CD14-positive monocyte (primary cell): ENCODE measurements at regions not wholly inside any gene's neighbourhood (a gene's known extent, or its start where the extent isn't known, plus 50 kb on each side); places are given as distances from the start of the nearest gene placed in this dataset.
"Not testable (repeated sequence)": the region's sequence is repeated elsewhere in the genome, so short reads cannot be mapped to it uniquely, and the experiment has no call there.

ENCODE experiments used
- DNase-seq, 3 donors: peaks; one replicate each; pipeline ENCODE4 v3.0.0-alpha.2; 2011 to 2022
- H2AFZ ChIP-seq: 2 replicates; pipeline ENCODE4 v1.6.0; 2012; ENCODE audit warnings: mild to moderate bottlenecking, low read depth, low read length, inconsistent platforms; ENCODE audit not compliant: insufficient read depth, poor library complexity, severe bottlenecking
- H3K27ac ChIP-seq, 2 donors: 1 replicate in 1 of 2; 2 replicates in 1 of 2; pipeline ENCODE4 v1.5.1; 2012 to 2013; ENCODE audit warnings: low read length in 2 of 2, control low read depth in 1 of 2, inconsistent platforms in 1 of 2, low read depth in 1 of 2, mild to moderate bottlenecking in 1 of 2
- H3K27me3 ChIP-seq, 2 donors: one replicate each; pipeline versions ENCODE4 v1.6.0 to v1.6.1; 2011 to 2013; ENCODE audit warnings: low read length in 2 of 2; ENCODE audit not compliant: control insufficient read depth in 2 of 2, insufficient read depth in 2 of 2
- H3K36me3 ChIP-seq, 2 donors: replicated peaks in 1 of 2; 1 replicate in 1 of 2; 2 replicates in 1 of 2; pipeline versions ENCODE4 v1.5.1 to v1.6.1; 2012 to 2013; ENCODE audit warnings: low read length in 2 of 2, control low read depth in 1 of 2, inconsistent platforms in 1 of 2, mild to moderate bottlenecking in 1 of 2; ENCODE audit not compliant: insufficient read depth in 2 of 2, control insufficient read depth in 1 of 2
- H3K4me1 ChIP-seq, 2 donors: 1 replicate in 1 of 2; 2 replicates in 1 of 2; pipeline versions ENCODE4 v1.5.1 to v1.6.1; 2012 to 2013; ENCODE audit warnings: low read length in 2 of 2, control low read depth in 1 of 2, inconsistent platforms in 1 of 2, mild to moderate bottlenecking in 1 of 2, moderate library complexity in 1 of 2; ENCODE audit not compliant: insufficient read depth in 2 of 2, control insufficient read depth in 1 of 2
- H3K4me2 ChIP-seq: replicated peaks from 2 replicates; pipeline ENCODE3; 2012; ENCODE audit warnings: low read length, moderate library complexity, mild to moderate bottlenecking; ENCODE audit not compliant: poor library complexity, severe bottlenecking; ENCODE audit errors: extremely low read depth
- H3K4me3 ChIP-seq, 3 experiments: fragments of 200-600 bp in 1 of 3; sonication (generic) in 1 of 3; replicated peaks in 1 of 3; 1 replicate in 2 of 3; 2 replicates in 1 of 3; pipeline ENCODE4 v1.5.1; 2011 to 2013; ENCODE audit warnings: low read length in 3 of 3, mild to moderate bottlenecking in 3 of 3, control low read depth in 2 of 3, low read depth in 2 of 3, inconsistent platforms in 1 of 3, moderate library complexity in 1 of 3
- H3K79me2 ChIP-seq: 2 replicates; pipeline ENCODE4 v1.6.0; 2012; ENCODE audit warnings: mild to moderate bottlenecking, control low read depth, inconsistent platforms, low read length, moderate library complexity; ENCODE audit not compliant: insufficient read depth
- H3K9ac ChIP-seq: 2 replicates; pipeline ENCODE4 v1.6.0; 2017; ENCODE audit warnings: low read length, mild to moderate bottlenecking; ENCODE audit not compliant: insufficient read depth, poor library complexity, severe bottlenecking
- H3K9me3 ChIP-seq, 2 donors: replicated peaks in 1 of 2; 1 replicate in 1 of 2; 2 replicates in 1 of 2; pipeline versions ENCODE4 v1.5.1 to v1.6.1; 2012 to 2013; ENCODE audit warnings: low read length in 2 of 2, control low read depth in 1 of 2; ENCODE audit not compliant: control insufficient read depth in 1 of 2, insufficient read depth in 1 of 2
- H4K20me1 ChIP-seq: 2 replicates; pipeline ENCODE4 v1.6.0; 2012; ENCODE audit warnings: mild to moderate bottlenecking, low read length, control low read depth, moderate library complexity; ENCODE audit not compliant: insufficient read depth
- H3K27ac Mint-ChIP-seq, 7 donors: one replicate each; pipeline ENCODE4 v1.8.0; 2020; ENCODE audit warnings: mild to moderate bottlenecking in 7 of 7, mixed read lengths in 7 of 7, moderate library complexity in 6 of 7, inconsistent platforms in 2 of 7
- H3K27me3 Mint-ChIP-seq, 3 donors: one replicate each; pipeline ENCODE4 v1.8.0; 2021 to 2022; ENCODE audit warnings: low read depth in 3 of 3, mild to moderate bottlenecking in 3 of 3, mixed read lengths in 3 of 3, moderate library complexity in 3 of 3, inconsistent platforms in 1 of 3
- H3K36me3 Mint-ChIP-seq, 2 donors: one replicate each; pipeline ENCODE4 v1.8.0; 2020; ENCODE audit warnings: mixed read lengths in 2 of 2, inconsistent platforms in 1 of 2, mild to moderate bottlenecking in 1 of 2
- H3K4me1 Mint-ChIP-seq: one replicate; pipeline ENCODE4 v1.8.0; 2020; ENCODE audit warnings: mild to moderate bottlenecking, mixed read lengths
- H3K4me3 Mint-ChIP-seq, 2 donors: one replicate each; pipeline ENCODE4 v1.8.0; 2020; ENCODE audit warnings: mild to moderate bottlenecking in 2 of 2, mixed read lengths in 2 of 2, moderate library complexity in 1 of 2
- H3K9me3 Mint-ChIP-seq, 7 donors: one replicate each; pipeline ENCODE4 v1.8.0; 2020 to 2022; ENCODE audit warnings: mixed read lengths in 7 of 7, mild to moderate bottlenecking in 6 of 7, moderate library complexity in 6 of 7, inconsistent platforms in 2 of 7
- CTCF ChIP-seq: fragments of 200-600 bp; IDR thresholded peaks from one replicate; pipeline ENCODE4 v1.8.0; 2022; ENCODE audit warnings: antibody characterized with exemption, mild to moderate bottlenecking
- WGBS: methylation state at CpG from one replicate; pipeline ENCODE4 v1.1.5; 2013; ENCODE audit warnings: missing lambda C conversion rate; ENCODE audit not compliant: insufficient coverage; 5-methylcytosine and 5-hydroxymethylcytosine counted together
- intact Hi-C, 2 donors: fragments of 100-400 bp; cut with micrococcal nuclease; formaldehyde crosslinking; loops; one replicate each; pipeline versions ENCODE4 v1.15.0 to v1.15.1; 2023

GRCh38 chr7:51602376-51602775, 285.8 kb upstream of the COBL start:
- H3K9ac ChIP-seq: no peak overlapping the region
- Mint-ChIP-seq H3K27me3 (peaks cover 0 to 2% (median 0%) of the 10 kb centered on the region in 3 donors), H3K36me3 (no peaks in the 10 kb centered on the region), H3K27ac (no peak overlapping the region), H3K9me3 (peaks cover 8 to 29% (median 17%) of the 10 kb centered on the region in 7 donors), H3K4me3 (no peak overlapping the region), H3K4me1 (no peaks in the 10 kb centered on the region)
- H3K4me2 ChIP-seq: no peak overlapping the region
- H3K9me3 ChIP-seq: peaks cover 8 to 31% of the 10 kb centered on the region in 2 donors
- H3K27ac ChIP-seq: no peak overlapping the region
- H3K4me3 ChIP-seq: no peak overlapping the region
- no peak overlapping the region for H2AFZ ChIP-seq
- WGBS: 100% methylated on average over 1 of the region's 2 CpGs
- H3K27me3 ChIP-seq: no peaks in the 10 kb centered on the region
- no peak for TF ChIP-seq CTCF
- no peaks in the 10 kb centered on the region for H4K20me1 ChIP-seq
- no peaks in the 10 kb centered on the region for H3K79me2 ChIP-seq
- intact Hi-C loops: no loop called here
- no peak for DNase-seq
- no peaks in the 10 kb centered on the region for H3K4me1 ChIP-seq
- H3K36me3 ChIP-seq: no peaks in the 10 kb centered on the region

GRCh38 chr7:51601461-51601860, 284.9 kb upstream of the COBL start:
- H3K79me2 ChIP-seq: no peaks in the 10 kb centered on the region
- H3K9me3 ChIP-seq: peaks cover 8 to 22% of the 10 kb centered on the region in 2 donors
- Mint-ChIP-seq H3K27ac (no peak overlapping the region), H3K4me3 (no peak overlapping the region), H3K36me3 (no peaks in the 10 kb centered on the region), H3K27me3 (no peaks in the 10 kb centered on the region), H3K4me1 (no peaks in the 10 kb centered on the region), H3K9me3 (peaks cover 13 to 26% (median 18%) of the 10 kb centered on the region in 7 donors)
- no peaks in the 10 kb centered on the region for H3K4me1 ChIP-seq
- intact Hi-C loops: no loop called here
- H3K4me3 ChIP-seq: no peak overlapping the region
- TF ChIP-seq CTCF: no peak
- no peak overlapping the region for H3K27ac ChIP-seq
- H3K27me3 ChIP-seq: no peaks in the 10 kb centered on the region
- no peak overlapping the region for H3K9ac ChIP-seq
- no CpG with 5 or more reads among the region's 3 CpGs for WGBS
- no peaks in the 10 kb centered on the region for H3K36me3 ChIP-seq
- no peak overlapping the region for H3K4me2 ChIP-seq
- H2AFZ ChIP-seq: no peak overlapping the region
- no peaks in the 10 kb centered on the region for H4K20me1 ChIP-seq
- no peak for DNase-seq

GRCh38 chr7:51599935-51600334, 283.3 kb upstream of the COBL start:
- H3K27me3 Mint-ChIP-seq, intact Hi-C loops, H4K20me1 ChIP-seq, DNase-seq, H3K79me2 ChIP-seq, H3K27ac ChIP-seq, H3K4me1 Mint-ChIP-seq, H3K4me3 ChIP-seq, H3K4me3 Mint-ChIP-seq, H3K9ac ChIP-seq, H3K4me1 ChIP-seq, H3K36me3 ChIP-seq, H2AFZ ChIP-seq, H3K27me3 ChIP-seq, H3K36me3 Mint-ChIP-seq, H3K4me2 ChIP-seq, H3K27ac Mint-ChIP-seq: not testable (repeated sequence)
- no CpG with 5 or more reads among the region's 9 CpGs for WGBS
- peaks cover 8 to 20% of the 10 kb centered on the region in 2 donors for H3K9me3 ChIP-seq
- H3K9me3 Mint-ChIP-seq: peaks cover 13 to 26% (median 19%) of the 10 kb centered on the region in 7 donors
